DND-41 (cell line): ENCODE measurements at regions not wholly inside any gene's neighbourhood (a gene's known extent, or its start where the extent isn't known, plus 50 kb on each side); places are given as distances from the start of the nearest gene placed in this dataset.

Source experiments
- EZH2 ChIP-seq: IDR thresholded peaks from 3 replicates; pipeline ENCODE4 v1.6.1; 2012; ENCODE audit warnings: borderline replicate concordance, low read depth, mild to moderate bottlenecking, moderate library complexity, low read length, inconsistent platforms; ENCODE audit not compliant: severe bottlenecking
- TF ChIP-seq, protein P1 (sequence below): IDR thresholded peaks from 2 replicates; pipeline ENCODE4 v1.5.1; 2012; ENCODE audit warnings: borderline replicate concordance, low read length, moderate library complexity, mild to moderate bottlenecking; ENCODE audit not compliant: poor library complexity, severe bottlenecking; ENCODE audit errors: extremely low read depth

DNA sequence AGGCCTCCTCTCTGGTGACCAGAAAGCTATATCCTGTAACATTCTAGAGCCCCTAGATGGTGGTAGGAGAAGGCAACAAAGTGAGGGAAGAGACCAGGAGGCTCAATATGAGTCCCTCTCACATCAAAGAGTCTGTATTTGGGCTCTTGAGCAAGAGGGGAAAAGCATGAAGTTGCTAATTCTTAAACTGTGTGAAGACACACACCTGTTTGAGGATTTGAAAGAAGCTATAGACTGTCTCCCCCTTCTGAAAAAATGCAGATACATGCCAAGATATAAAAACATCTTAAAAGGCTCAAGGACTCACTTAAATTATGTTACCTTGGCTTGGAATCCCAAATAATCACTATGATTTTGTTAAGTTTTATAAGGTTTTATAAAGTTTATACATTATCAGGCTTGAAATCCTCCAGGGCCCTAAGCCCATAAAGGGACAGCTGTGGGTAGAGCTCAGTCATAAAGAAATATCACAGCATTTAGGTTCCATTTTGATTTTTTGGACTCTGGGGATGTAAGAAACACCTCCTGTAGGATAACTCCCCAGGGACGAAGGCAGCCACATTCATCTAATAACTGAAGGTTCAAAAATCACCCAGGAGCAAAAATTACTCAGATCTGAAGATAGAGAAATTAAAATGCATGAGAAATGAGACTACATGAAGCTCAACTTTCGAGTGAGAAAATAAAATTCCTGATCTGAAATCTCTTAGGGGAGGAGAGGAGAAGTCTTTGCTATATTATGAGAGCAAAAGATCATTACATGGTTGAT is 136.1 kb upstream of the LGALSL start:
- TF ChIP-seq, protein P1, sequence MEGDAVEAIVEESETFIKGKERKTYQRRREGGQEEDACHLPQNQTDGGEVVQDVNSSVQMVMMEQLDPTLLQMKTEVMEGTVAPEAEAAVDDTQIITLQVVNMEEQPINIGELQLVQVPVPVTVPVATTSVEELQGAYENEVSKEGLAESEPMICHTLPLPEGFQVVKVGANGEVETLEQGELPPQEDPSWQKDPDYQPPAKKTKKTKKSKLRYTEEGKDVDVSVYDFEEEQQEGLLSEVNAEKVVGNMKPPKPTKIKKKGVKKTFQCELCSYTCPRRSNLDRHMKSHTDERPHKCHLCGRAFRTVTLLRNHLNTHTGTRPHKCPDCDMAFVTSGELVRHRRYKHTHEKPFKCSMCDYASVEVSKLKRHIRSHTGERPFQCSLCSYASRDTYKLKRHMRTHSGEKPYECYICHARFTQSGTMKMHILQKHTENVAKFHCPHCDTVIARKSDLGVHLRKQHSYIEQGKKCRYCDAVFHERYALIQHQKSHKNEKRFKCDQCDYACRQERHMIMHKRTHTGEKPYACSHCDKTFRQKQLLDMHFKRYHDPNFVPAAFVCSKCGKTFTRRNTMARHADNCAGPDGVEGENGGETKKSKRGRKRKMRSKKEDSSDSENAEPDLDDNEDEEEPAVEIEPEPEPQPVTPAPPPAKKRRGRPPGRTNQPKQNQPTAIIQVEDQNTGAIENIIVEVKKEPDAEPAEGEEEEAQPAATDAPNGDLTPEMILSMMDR: no peak
- no peak for TF ChIP-seq EZH2
